ENCODE measurements at regions not wholly inside any gene's neighbourhood (a gene's known extent, or its start where the extent isn't known, plus 50 kb on each side); places are given as distances from the start of the nearest gene placed in this dataset.
A peak's percentile ranks its signal among the peaks of the same experiment; 100 is the strongest.
"Not testable (repeated sequence)": the region's sequence is repeated elsewhere in the genome, so short reads cannot be mapped to it uniquely, and the experiment has no call there.

DNA sequence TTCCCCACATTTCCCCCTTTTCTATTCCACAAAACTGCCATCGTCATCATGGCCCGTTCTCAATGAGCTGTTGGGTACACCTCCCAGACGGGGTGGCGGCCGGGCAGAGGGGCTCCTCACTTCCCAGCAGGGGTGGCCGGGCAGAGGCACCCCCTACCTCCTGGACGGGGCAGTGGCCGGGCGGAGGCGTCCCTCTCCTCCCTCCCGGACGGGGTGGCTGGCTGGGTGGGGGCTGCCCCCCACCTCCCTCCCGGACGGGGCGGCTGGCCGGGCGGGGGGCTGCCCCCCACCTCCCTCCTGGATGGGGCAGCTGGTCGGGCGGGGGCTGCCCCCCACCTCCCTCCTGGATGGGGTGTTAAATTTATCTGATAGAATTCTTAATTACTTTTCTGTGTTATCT is 250.9 kb upstream of the B3GALT2 start:
- DNase-seq = not testable (repeated sequence)

DNA sequence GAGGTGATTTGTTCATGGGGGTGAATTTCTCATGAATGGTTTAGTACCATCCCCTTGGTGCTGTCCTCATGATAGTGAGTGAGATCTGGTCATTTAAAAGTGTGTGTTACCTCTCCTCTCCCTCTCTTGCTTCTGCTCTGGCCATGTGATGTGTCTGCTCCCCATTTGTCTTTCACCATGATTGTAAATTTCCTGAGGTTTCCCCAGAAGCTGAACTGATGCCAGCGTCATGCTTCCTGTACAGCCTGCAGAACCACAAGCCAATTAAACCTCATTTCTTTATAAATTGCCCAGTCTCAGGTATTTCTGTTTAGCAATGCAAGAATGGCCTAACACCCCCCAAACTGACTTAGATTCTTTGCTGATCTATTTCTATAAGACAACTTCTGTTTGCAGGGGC is 249.4 kb upstream of the B3GALT2 start:
- no peak for DNase-seq

DNA sequence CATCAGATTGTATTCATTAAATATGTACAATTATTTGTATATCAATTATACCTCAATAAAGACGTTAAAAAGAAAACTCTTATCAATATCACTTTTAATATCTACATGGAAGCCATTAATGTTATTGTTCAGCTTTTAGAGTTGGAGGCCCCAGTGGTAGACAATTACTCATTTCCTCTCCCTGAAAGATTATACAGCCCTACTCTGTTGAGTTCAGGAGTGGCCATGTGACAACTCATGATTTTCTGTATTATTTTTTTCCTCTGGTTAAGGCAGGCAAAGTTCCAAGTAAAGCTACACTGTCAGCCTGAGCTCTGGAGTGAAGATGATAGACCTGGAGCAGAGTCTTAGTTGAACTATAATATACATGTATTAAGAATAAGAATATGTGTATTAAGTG is 247.9 kb upstream of the B3GALT2 start:
- no peak for DNase-seq

DNA sequence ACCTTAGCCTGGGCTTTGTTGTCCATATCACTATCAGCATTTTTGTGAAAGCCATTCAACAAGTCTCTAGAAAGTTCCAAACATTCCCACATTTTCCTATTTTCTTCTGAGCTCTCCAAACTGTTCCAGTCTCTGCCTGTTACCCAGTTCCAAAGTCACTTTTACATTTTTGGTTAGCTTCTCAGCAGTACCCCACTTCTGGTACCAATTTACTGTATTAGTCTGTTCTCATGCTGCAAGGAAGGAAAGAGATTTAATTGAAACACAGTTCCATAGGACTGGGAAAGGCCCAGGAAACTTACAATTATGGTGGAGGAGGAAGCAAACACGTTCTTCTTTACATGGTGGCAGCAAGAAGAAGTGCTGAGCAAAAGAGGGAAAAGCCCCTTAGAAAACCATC is 247.2 kb upstream of the B3GALT2 start:
- no peak for DNase-seq

DNA sequence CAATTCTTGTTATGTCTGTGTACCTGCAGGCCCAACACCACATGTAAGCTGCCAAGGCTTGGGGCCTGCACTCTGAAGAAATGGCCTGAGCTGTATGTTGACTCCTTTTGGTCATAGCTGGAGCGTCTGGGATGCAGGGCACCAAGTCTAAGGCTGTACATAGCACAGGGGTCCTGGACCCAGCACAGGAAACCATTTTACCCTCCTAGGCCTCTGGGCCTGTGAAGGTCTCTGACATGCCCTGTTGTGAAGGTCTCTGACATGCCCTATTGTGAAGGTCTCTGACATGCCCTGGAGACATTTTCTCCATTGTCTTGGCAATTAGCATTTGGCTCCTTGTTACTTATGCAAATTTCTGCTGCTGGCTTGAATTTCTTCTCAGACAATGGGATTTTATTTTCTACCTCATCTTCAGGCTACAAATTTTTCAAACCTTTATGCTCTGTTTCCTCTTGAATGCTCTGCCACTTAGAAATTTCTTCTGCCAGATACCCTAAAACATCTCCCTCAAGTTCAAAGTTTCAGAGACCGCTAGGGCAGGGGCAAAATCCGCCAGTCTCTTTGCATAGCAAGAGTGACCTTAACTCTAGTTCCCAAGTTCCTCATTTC is 246.7 kb upstream of the B3GALT2 start:
- no peak for DNase-seq

DNA sequence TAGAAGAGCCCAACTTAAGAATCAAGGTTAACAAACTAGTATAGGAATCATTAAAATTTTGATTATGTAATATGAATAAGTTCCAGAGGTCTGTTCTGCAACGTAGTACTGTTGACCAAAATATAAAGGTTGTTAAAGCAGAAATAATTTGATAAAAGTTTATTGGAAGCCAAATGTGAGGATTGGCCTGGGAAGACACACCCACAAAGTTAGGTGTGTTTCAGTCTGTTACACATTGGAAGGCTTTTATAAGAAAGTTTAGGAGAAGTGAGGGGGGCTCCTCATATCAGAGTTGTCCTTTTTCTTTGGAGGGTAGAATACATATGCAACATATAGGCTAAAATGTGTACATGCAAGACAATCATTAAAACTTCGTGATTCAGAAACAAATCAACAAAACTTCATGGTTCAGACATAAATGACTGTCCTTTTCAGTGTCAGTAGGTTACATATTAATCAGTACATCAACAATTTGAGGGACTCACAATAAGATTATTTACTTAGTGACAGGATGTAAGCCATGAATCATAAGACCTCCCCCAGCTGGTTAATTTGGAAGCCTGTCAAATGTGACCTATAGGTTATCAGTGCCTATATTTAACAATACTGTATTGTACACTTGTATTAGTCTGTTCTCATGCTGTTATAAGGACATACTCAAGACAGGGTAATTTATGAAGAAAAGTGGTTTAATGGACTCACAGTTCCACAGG is 245.0 kb upstream of the B3GALT2 start:
- no peak for DNase-seq

DNA sequence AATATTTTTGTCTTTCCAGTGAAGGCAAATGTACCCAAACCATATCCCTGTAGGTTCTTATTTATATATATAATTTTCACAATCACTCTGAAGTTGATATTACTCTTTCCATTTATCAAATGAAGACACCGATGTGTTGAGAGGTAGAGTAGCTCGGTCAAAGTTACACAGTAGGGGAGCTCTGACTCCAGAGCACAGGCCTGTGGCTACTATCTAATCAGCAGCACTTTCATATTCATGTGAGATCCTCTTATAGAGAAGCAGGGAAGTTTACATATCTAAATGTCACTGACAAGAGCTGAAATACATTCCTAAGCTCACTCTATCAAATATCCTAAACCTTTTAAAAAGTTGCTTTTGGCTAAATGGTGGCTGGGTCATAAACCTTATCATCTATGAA is 241.1 kb upstream of the B3GALT2 start:
- no peak for DNase-seq

DNA sequence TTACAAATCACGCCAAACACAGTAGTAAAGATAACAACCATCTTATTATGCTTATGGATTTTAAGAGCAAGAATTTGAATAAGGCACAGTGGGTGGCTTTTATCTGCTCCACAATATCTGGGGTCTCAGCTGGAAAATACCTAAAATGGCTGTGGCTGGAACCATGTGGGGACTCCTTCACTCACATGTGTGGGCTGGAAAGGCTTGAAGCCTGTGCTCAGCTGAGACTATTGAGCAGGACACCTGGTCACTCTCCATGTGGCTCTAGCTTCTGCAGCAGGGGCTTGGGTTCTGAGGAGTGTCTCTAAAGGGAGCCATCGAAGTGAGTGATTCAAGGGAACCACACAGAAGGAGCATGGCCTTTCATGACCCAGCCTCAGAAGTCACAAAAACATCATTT is 239.6 kb upstream of the B3GALT2 start:
- DNase-seq = no peak

DNA sequence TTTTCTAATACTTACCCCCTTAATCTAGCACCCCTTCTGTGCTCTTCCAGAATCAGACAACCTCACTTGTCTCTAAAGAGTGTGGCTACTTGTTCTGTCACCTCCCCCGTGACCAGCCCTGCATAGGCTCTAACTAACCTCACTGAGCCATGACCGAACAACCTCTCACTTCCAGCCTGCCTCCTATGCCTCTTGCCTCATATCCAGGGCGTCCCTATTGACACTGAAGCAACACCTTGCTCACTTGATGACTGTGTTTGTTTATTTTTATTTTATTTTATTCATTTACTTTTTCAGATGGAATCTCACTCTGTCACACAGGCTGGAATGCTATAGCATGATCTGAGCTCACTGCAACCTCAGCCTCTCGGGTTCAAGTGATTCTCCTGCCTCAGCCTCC is 235.1 kb upstream of the B3GALT2 start:
- no peak for DNase-seq

DNA sequence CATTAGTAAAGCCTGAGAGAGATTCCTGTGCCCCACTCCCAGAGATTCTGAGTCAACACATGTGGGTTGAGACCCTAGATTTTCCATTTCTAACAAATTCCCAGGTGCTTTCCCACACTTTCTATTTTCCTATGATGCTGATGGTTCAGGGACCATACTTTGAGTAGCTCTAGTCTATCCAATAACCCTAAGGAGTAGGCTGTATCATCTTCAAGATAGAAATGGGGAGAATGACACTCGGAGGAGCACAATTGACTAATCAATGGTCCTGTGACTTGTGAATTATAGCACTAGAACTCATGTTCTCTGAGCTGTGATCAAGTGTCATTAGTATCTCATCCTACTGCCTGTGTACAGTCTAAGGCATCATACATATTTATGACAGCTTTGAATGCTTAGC is 232.9 kb upstream of the B3GALT2 start:
- no peak for DNase-seq

DNA sequence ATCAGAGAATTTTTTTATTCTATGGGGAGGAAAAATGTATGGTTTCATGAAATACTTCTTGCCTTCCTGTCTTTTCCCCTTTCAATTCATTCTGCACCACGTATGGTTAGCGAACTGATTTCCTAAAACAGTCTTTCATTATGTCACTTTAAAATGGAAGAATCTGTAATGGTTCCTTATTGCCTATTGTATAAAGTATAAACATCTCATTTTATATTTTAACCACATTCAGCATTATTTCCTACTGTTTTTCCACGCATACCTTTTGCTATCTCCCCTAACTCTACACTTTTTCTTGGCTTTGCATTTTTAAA is 232.3 kb upstream of the B3GALT2 start:
- no peak for DNase-seq

DNA sequence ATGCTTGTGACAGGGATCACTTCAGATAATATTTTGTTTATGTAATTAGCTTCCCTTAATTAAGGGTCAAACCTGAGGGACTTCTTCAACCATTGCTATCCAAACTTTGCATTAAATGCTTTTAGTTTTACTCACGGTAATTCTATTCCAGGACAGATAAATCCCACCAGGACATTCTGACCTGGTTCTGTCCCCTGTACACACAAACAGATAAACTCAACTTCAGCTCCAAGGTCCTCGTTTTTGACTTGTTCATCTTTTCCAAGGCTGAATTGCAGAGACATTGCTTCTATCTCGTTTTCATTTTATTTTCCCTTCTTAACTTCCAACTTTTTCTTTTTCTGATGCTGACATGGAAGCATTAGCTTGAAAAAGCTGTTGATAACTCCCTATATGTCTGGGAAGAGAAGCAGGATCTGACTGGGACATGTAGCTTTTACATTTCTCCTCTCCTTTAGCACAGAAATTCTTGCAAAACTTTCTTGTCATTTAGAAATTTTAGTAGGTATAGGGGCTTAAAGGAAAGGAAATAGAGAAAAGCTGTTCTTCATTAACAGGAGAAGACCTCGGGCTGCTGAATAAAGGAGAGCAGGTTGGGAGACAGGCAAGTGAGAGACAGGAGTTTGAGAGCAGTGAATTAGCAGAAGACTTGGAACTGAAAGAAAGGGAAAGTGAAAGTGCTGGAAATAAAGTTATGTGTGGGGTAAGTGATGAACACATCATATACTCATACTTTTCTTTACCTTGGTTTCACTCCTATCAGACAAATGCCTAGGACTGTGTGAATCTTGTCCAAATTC is 231.7 kb upstream of the B3GALT2 start:
- DNase-seq = no peak

DNA sequence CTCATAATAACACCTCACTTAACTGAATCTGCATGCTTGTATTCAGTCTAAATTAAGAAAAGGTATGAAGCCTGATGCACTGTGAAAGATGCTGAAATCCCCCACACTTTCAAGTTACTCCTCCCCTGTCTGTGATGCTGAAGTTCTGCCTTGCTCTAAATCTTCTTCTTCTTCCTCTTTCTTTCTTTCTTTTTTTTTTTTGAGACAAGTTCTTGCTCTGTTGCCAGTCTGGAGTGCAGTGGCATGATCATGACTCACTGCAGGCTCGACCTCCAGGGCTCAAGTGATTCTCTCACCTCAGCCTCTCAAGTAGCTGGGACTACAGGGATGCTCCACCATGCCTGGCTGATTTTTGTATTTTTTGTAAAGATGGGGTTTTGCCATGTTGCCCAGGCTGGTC is 231.0 kb upstream of the B3GALT2 start:
- DNase-seq = peak; percentile 20

DNA sequence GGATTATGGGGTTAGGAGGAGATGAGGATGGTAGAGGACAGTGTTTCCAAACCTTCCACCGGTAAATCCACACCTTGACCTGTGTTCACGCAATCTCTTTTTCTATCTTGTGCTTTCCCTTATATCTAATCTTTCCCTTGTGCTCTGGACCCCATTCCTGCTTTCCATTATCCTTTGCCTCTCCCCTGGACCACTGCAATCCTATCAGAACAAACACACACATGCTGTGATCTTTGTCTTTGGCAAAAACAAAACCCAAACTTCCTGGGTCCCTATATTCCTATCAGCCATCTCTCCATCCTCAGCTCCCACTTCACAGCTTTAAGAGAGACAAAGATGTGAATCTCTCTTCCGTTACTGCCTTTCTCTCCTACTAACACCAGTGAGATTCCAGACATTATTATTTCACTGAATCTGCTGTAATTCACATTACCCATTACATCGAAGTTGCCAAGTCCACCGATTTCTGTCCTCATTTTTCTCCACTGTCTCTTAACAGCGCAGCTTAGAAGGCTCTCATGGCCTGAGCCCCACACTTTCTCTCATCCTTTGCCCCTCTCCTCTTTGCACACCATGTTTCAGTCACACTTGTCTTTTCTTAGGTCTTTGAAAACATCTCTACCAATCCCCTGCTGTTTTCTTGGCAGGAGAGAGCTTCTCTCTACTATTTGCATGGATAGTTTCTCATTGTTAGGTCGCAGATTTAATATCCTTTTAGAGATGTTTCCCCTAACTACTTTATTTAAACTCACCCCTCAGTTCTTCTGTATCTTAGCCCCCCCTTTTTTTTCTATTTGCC is 230.0 kb upstream of the B3GALT2 start:
- no peak for DNase-seq

DNA sequence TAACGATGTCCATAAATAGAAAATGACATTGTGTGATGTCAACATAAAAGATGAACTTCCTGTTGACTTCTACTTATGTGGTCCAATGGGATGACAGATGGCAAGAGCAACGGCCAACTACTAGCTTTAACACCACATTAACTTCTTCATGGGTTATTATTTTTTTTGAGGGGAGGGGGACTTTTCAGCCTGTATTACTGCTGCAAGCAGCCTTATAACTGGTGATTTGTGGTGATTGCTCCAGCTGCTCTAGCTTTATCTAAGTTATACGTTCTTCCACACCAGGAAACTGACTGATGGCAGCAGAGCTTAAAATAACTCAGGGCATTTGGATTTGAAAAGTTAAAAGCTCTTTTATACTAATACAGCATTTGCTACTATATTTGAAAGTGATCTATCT is 228.8 kb upstream of the B3GALT2 start:
- DNase-seq = no peak

DNA sequence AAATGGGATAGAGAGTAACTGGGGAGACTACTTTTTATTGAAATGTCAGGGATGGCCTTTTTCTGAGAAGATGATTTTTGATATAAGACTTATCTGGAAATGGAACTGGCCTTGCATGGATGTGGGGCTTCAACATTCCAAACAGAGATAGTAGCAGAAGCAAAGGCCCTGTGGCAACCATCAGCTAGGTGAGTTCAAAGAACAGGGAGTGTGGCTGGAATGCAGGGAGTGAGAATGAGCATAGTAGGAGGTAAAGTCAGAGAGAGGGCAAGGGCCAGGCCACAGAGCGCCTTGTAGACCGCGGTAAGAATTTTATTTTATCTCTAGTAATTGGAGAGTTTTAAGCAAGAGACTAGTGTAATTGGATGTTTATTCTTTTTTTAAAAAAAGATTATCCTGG is 227.0 kb upstream of the B3GALT2 start:
- DNase-seq = no peak

DNA sequence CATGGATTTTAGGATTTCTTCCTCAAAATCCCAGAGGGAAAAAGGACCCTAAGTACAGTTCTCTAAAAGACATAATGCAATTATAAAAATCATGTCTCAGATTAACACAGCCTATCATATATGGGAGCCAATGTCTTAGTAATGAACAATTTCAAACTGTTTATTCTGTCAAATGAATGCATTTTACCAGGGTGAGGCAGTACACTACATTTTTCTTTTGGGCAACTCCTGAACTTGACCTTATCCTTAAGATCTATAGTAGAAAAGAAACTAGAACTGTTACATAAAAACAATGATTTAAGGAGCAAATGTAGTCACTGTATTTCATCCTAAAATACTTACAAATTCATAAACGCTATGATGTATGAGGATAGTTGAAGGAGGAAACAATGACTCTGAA is 226.3 kb upstream of the B3GALT2 start:
- no peak for DNase-seq

DNA sequence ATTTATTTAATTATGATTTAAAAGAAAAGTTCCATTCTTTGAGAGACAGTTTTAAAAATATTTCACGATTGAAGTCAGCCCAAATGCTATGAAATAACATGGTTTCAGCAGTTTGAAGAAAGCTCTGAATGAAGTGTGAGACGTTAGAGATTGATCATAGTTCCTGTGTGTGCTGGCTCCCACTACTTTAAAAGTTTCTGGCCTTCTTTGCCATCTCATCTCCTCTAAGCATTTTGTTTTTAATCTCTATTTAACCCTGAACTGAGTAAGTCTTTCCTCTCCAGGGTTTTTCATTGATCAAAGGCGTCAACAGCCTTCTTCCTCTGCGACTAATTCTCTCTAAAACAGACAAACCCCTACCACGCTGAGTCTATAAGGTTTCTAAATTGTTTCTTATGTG is 225.3 kb upstream of the B3GALT2 start:
- DNase-seq = no peak

DNA sequence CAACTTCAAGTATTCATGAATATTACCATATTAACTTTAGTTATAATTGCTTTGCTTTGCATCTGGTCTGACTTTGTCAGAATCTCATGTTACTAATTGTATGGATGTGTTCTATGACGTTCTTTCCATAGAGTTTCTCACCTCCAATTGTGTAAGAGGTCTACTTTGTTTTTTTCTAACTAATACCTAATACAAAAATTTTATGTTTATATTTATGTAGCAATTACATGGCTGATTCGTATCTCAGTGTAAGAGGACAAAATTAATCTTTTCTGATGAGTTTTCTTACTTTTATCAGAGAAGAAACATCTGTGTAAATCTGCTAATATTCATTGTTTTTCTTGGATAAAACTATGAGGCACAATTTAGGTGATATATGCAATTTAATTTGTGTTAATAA is 224.8 kb upstream of the B3GALT2 start:
- no peak for DNase-seq

DNA sequence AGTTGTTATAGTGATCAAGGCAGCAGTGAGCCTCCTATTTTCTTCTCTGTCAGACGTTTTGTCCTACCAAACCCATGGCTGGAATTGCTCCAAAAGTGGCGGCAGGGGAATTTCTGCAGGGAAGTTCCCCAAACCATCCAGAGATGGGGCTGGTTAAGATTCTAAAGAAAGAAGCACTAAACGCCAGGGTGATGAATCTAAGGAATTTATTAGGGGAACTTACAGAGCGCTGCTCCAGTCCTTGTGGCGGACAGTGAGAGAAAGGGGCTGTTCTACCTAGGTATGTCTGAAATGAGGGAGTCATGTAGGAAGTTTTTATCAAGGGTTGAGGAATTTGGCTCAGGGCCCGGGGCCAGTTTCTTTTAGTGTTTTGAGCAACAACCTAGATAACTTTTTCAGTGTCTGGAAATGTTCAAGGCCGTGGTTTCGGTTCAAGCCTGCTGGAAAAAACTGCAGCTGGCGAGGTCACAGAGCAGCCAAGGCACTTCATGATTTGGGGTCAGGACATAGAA is 222.4 kb upstream of the B3GALT2 start:
- no peak for DNase-seq

DNA sequence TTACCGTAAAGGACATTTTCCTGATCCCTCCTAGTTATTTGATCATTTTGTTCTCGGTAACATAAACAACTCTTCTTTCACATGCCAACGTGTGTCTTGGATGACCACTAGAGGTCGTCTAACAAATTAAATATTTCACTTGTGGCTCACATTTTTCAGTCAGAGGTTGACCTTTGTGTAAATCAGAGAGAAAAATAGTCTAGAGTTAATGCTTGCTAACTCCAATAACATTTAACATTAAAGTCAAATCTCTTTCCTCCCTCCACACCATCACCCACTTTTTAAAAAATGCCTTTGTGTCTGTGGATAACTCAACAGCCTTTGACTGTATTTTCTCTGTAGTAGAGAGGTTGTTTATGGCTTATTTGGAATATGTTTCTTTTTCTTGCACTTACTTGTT is 220.5 kb upstream of the B3GALT2 start:
- no peak for DNase-seq

DNA sequence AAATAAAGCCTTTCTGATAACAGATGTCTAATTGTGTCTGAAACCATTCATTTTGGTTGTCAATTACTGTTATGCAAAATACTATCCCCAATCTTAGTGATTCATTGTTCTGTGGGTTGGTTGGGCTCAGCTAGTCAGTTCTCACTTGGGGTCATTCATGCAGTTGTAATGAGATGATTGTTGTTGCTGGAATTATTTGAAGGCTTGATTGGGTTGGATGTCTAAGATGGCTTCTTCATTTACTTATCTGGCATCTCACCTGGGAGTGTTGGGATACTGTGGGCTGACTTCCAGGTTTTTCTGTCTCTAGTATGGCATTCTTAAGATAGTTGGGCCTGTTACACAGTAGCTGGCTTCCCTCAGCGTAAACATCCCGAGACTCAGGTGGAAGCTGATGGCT is 217.8 kb upstream of the B3GALT2 start:
- no peak for DNase-seq

DNA sequence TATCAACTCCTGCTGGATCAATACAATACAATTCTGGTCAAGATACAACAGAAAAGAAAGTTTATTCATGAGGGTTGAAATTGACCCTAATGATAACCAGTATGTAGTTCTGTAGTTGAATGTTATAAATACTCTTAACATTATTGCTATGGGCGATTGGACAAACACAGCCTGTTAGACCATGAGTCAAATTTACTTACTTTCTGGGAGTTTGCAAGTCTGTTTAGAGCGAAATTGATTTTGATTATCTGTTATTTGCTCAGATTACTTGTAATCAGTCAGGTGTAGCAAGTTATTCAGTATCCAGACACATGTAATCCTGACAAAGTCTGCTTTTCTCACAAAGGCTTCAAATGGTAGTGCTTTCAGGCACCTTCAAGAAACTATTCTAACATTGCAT is 216.6 kb upstream of the B3GALT2 start:
- no peak for DNase-seq

Measured in activated effector memory CD4-positive, alpha-beta T cell treated with Interleukin-2 at 50 U/mL for 16 hours (primary cell).